ENCODE measurements at regions not wholly inside any gene's neighbourhood (a gene's known extent, or its start where the extent isn't known, plus 50 kb on each side); places are given as distances from the start of the nearest gene placed in this dataset.

- CTCF ChIA-PET = interaction anchor here (0.8 kb wide), 1 partner anchor 1604 kb away, joined by 3 read pairs; no protein-coding TSS in a partner anchor
- POLR2A ChIA-PET = no interaction called here
- no peaks in the 10 kb centered on the region for H3K9me3 ChIP-seq (ENCODE audit: control insufficient read depth, insufficient read depth, low read depth, low read length)
- no peaks in the 10 kb centered on the region for H3K4me1 ChIP-seq (ENCODE audit: control insufficient read depth, insufficient read depth, low read length)
- H3K4me3 ChIP-seq (ENCODE audit: low read depth, low read length) = no peak overlapping the region
- no peak for TF ChIP-seq ZNF558 (tag by site-specific recombination; IDR thresholded peaks at IDR 0.05)
- TF ChIP-seq ZNF10 (tag by site-specific recombination; IDR thresholded peaks at IDR 0.05) = no peak
- TF ChIP-seq ZNF146 (tag by site-specific recombination; IDR thresholded peaks at IDR 0.05) = no peak
- no peak for TF ChIP-seq ZNF23 (tag by site-specific recombination; IDR thresholded peaks at IDR 0.05; ENCODE audit: borderline replicate concordance)
- TF ChIP-seq ZFP69B (tag by site-specific recombination; IDR thresholded peaks at IDR 0.05) = no peak
- TF ChIP-seq ZNF140 (tag by site-specific recombination; IDR thresholded peaks at IDR 0.05) = no peak
- TF ChIP-seq YY2 (tag by site-specific recombination; IDR thresholded peaks at IDR 0.05) = no peak
- no peak for TF ChIP-seq KLF1 (tag by site-specific recombination; IDR thresholded peaks at IDR 0.05)
- no peak for TF ChIP-seq ZNF404 (tag by site-specific recombination; IDR thresholded peaks at IDR 0.05)
- TF ChIP-seq ZNF670 (tag by site-specific recombination; IDR thresholded peaks at IDR 0.05; ENCODE audit: low read depth) = no peak
- TF ChIP-seq ZNF26 (tag by site-specific recombination; IDR thresholded peaks at IDR 0.05) = no peak
- TF ChIP-seq IKZF3 (tag by site-specific recombination; IDR thresholded peaks at IDR 0.05) = no peak
- TF ChIP-seq ZNF624 (tag by site-specific recombination; IDR thresholded peaks at IDR 0.05) = no peak
- no peak for TF ChIP-seq ZFP41 (tag by site-specific recombination; IDR thresholded peaks at IDR 0.05; ENCODE audit: borderline replicate concordance)
- TF ChIP-seq ZNF112 (tag by site-specific recombination; IDR thresholded peaks at IDR 0.05) = no peak
- TF ChIP-seq GLI4 (tag by site-specific recombination; IDR thresholded peaks at IDR 0.05) = no peak
- H3K36me3 ChIP-seq (ENCODE audit: control insufficient read depth in 2 of 2, insufficient read depth in 1 of 2, low read length in 2 of 2) = no peaks in the 10 kb centered on the region
- H3K27ac ChIP-seq (ENCODE audit: extremely low read depth, low read depth, low read length) = no peak overlapping the region
These were observed 1061.4 kb downstream of the OTOL1 start for GRCh38 chr3:162558016-162558415.

- Histone ChIP-seq H3K27ac (ENCODE audit: extremely low read depth, low read depth, low read length) (no peak overlapping the region), H3K9me3 (ENCODE audit: control insufficient read depth, insufficient read depth, low read depth, low read length) (no peaks in the 10 kb centered on the region), H3K36me3 (ENCODE audit: control insufficient read depth in 2 of 2, insufficient read depth in 1 of 2, low read length in 2 of 2) (no peaks in the 10 kb centered on the region), H3K4me3 (ENCODE audit: low read depth, low read length) (no peak overlapping the region), H3K4me1 (ENCODE audit: control insufficient read depth, insufficient read depth, low read length) (no peaks in the 10 kb centered on the region)
- ChIA-PET POLR2A (no interaction called here), CTCF (no interaction called here)
- no peak for TF ChIP-seq ZSCAN18 (tag by site-specific recombination; IDR thresholded peaks at IDR 0.05)
- no peak for TF ChIP-seq ZFP3 (tag by site-specific recombination; IDR thresholded peaks at IDR 0.05; ENCODE audit: low read depth)
- no peak for TF ChIP-seq ZNF280D (tag by site-specific recombination; IDR thresholded peaks at IDR 0.05)
- no peak for TF ChIP-seq ZNF830 (tag by site-specific recombination; IDR thresholded peaks at IDR 0.05; ENCODE audit: low read depth)
- TF ChIP-seq ZNF112 (tag by site-specific recombination; IDR thresholded peaks at IDR 0.05) = no peak
- TF ChIP-seq ZNF621 (tag by site-specific recombination; IDR thresholded peaks at IDR 0.05) = no peak
- TF ChIP-seq ZIC2 (tag by site-specific recombination; IDR thresholded peaks at IDR 0.05) = no peak
- TF ChIP-seq REST (tag by site-specific recombination; IDR thresholded peaks at IDR 0.05) = no peak
- no peak for TF ChIP-seq PBX3 (CRISPR knock-in tag; IDR thresholded peaks at IDR 0.05)
- TF ChIP-seq, protein P1, sequence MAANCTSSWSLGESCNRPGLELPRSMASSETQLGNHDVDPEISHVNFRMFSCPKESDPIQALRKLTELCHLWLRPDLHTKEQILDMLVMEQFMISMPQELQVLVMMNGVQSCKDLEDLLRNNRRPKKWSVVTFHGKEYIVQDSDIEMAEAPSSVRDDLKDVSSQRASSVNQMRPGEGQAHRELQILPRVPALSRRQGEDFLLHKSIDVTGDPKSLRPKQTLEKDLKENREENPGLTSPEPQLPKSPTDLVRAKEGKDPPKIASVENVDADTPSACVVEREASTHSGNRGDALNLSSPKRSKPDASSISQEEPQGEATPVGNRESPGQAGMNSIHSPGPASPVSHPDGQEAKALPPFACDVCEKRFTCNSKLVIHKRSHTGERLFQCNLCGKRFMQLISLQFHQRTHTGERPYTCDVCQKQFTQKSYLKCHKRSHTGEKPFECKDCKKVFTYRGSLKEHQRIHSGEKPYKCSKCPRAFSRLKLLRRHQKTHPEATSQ (tag by site-specific recombination; IDR thresholded peaks at IDR 0.05) = no peak
These were observed 1072.1 kb downstream of the OTOL1 start for GRCh38 chr3:162568706-162569105.
